Lower leg skin (tissue), 3 donors: ENCODE measurements at regions not wholly inside any gene's neighbourhood (a gene's known extent, or its start where the extent isn't known, plus 50 kb on each side); places are given as distances from the start of the nearest gene placed in this dataset.

Source experiments
- CTCF ChIP-seq, 3 donors: fragments of 450-650 bp; IDR thresholded peaks; one replicate each; pipeline ENCODE4 v1.5.1; 2016; ENCODE audit warnings: antibody characterized with exemption in 3 of 3, mild to moderate bottlenecking in 3 of 3, moderate library complexity in 2 of 3
- POLR2A ChIP-seq, 2 donors: fragments of 450-650 bp; IDR thresholded peaks; one replicate each; pipeline ENCODE4 v1.6.1; 2016 to 2017; ENCODE audit warnings: antibody characterized with exemption in 2 of 2, mild to moderate bottlenecking in 1 of 2, moderate library complexity in 1 of 2

GRCh38 chr1:114278430-114278829 lies 124.8 kb upstream of the SYT6 start:
- TF ChIP-seq CTCF (IDR thresholded peaks at IDR 0.05) (no peak), POLR2A (IDR thresholded peaks at IDR 0.05) (no peak)
